ENCODE measurements at regions not wholly inside any gene's neighbourhood (a gene's known extent, or its start where the extent isn't known, plus 50 kb on each side); places are given as distances from the start of the nearest gene placed in this dataset.
A peak's percentile ranks its signal among the peaks of the same experiment; 100 is the strongest.

DNA sequence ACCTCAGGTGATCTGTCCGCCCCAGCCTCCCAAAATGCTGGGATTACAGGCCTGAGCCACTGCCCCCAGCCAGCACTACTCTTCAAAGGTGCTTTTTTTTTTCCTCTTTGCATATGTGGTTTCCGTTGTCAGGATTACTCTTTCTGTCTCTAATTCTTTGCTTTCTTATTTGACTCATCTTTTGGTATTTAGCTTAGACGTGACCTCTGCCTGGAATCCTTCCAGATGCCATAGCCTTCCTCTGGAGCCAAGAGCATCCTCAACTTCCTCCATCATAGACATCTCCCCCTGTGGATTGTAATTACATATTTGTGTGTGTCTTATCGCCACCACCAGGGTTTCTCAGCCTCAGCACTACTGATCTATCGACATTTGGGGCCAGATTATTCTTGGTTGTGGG is 84.4 kb upstream of the XYLT1 start:
- DNase-seq (ENCODE audit: low spot score): peak; percentile 73

GRCh38 chr16:17552351-17552750 is 81.6 kb upstream of the XYLT1 start:
- DNase-seq (ENCODE audit: low spot score): no peak

DNA sequence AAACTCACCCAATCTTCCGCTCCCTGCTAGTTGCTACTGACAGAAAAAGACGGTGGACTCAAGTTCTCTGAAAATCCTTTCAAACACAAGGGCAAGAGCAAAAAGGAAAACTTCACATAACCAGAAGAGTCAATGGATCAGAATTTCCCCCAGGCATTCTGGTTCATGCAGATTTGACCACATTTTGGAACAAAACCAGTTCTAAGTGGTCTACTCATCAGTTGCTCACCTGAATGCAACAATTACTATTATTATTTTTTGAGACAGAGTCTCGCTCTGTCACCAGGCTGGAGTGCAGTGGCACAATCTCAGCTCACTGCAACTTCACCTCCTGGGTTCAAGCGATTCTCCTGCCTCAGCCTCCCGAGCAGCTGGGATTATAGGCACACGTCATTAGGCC is 80.9 kb upstream of the XYLT1 start:
- peak; percentile 23 for DNase-seq (ENCODE audit: low spot score)

DNA sequence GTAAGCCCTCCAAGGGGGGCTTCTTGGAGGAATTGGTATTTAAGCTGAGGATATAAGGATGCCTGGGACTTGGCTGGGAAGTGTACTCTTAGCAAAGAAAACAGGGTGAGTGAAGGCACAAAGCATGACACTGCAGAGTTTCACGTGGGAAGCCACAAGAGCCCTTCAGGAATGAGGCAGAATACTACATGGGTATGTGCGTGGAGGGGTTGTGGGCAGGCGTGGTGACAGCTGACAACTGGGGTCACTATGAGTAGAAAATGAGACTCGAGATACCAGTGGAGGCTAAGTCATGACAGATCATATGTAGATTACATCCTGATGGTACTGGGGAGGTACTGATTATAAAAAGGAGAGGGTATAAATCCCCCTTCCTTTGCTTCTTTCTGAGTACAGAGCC is 78.1 kb upstream of the XYLT1 start:
- no peak for DNase-seq (ENCODE audit: low spot score)

- no peak for DNase-seq (ENCODE audit: low spot score)
Observed at GRCh38 chr16:17544785-17545184, 74.0 kb upstream of the XYLT1 start.

- no peak for DNase-seq (ENCODE audit: low spot score)
Observed at GRCh38 chr16:17544304-17544703, 73.5 kb upstream of the XYLT1 start.

DNA sequence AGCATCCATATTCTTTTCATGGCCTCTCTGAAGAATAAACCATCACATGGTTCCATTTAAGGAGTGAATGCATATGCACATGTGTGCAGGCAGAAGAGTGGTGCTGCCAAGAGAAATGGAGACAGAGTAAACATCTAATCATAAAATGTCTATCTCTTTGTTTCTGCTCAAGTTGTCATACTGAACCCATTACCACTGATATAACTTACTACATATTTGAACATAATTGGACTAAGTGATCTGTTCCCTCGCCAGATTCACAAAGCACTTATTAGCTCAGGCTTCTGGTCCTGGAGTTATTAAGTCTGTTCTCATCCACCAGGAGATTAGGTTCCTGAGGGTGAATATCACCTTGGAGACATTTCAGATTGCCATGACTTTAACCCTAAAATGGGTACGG is 72.3 kb upstream of the XYLT1 start:
- DNase-seq (ENCODE audit: low spot score): no peak

- no peak for DNase-seq (ENCODE audit: low spot score)
Observed at GRCh38 chr16:17541324-17541723, 70.6 kb upstream of the XYLT1 start.

GRCh38 chr16:17538927-17539326 is 68.2 kb upstream of the XYLT1 start:
- peak; percentile 31 for DNase-seq (ENCODE audit: low spot score)

- no peak for DNase-seq (ENCODE audit: low spot score)
Observed at GRCh38 chr16:17532338-17532995, 61.7 kb upstream of the XYLT1 start.

DNA sequence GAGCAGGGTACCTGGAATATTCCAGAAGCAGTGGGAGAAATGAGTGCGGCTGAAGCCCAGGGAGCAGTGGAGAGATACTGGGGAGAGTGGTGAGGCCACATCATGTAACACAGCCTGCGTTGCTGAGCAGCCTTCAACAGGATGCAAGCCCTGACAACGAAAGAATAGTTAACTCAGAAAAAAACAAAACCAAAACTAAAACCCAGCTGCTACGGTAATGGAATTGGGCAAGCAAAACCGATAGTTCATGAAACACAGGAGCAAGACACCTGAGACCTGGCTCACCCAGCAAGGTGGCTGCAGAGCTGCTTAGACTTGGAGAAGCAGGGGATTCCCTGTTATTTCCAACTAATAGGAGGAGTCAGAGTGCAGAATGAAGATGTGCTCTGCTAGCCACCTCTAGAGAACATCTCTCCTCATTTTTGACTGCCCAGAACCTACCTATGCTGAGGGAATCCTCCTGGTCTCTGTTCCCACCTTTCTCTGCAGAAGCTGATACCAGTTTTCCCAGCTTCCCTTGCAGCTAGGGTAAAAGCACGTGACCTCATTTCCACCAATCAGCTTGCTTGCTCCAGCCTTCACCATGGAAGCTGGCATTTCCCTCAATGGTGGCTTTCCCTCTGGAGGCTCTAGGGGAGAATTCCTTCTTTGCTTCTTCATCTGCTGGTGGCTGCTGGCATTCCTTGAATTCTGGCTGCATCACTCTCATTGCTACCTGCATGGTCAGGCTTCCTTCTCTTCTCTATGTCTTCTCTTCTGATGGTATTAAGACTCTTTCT is 59.4 kb upstream of the XYLT1 start:
- DNase-seq (ENCODE audit: low spot score): no peak

DNA sequence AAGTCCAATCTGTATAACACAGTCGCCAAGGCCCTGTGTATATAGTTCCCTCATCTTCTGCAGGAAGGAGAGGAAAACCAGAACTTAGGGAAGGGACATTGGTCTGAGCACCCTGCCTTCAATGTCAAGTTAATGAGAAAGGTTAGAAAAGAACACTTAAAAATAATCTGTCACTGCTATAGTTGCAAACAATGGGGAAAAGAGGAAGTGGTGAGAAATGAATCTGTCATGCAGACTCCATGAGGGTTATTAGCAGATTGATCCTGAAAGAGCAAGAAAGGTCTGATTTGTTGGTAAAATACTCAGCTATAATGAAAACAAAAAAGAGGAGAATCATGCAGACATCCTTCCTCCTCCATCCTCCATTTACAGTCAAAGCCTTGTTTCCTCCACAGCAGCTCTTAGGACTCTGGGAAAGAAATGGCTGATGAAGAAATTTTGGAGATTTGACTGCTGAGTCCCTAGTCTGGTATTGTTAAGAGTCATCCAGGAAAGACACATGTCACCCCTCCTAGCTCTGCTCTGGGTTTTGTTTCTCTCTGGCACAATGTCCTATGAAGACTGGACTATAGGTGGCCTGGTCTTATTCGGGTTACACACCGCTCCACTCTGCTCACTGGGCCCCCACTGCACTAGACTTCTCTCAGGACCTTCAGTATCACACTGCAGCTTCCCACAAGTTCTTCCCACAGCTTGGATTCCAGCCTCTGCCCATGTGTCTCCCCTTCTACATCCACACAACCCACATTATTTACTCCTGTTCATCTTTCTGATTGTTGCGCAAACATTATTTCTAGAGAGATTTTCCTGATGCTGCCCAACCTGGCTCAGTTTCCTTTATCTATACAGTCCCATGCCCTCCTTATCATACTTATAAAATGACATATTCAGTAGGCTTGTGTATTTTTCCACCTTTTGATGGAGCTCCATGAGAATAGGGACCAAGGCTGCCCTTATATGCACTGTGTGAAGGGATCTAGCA is 56.5 kb upstream of the XYLT1 start:
- DNase-seq (ENCODE audit: low spot score): no peak

- DNase-seq (ENCODE audit: low spot score): no peak
Observed at GRCh38 chr16:17524656-17525055, 53.9 kb upstream of the XYLT1 start.

- peak; percentile 64 for DNase-seq (ENCODE audit: low spot score)
Observed at GRCh38 chr16:17520561-17520960, 49.8 kb upstream of the XYLT1 start.
